ENCODE measurements at regions not wholly inside any gene's neighbourhood (a gene's known extent, or its start where the extent isn't known, plus 50 kb on each side); places are given as distances from the start of the nearest gene placed in this dataset.

DNA sequence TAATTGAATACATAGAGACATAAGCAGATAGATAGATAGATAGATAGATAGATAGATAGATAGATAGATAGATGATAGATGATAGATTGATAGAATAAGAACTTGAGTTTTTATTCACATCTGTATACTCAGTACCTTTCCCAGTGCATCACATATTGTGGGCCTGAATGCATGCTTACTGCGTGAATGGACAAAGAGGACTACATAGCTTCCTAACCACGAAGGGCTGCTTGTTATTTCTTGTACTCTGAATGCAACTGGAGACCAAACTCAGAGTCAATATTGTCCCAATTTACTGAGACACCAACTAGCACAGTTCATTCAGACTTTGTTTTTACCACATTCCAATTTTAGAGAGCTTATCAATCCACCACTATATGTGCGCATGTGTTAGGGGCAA lies 422.9 kb upstream of the GRM7 start:
- Histone ChIP-seq H3K27ac (ENCODE audit: insufficient read depth, low read depth, low read length) (no peak overlapping the region), H3K4me1 (ENCODE audit: control insufficient read depth, extremely low read depth, insufficient read depth, low read length) (no peaks in the 10 kb centered on the region), H3K9me3 (replicated peaks; ENCODE audit: control insufficient read depth, insufficient read depth, low read length) (no peaks in the 10 kb centered on the region), H3K4me2 (ENCODE audit: insufficient read depth, low read length) (no peak overlapping the region), H2AFZ (ENCODE audit: low read depth, low read length) (no peak overlapping the region), H4K20me1 (replicated peaks; ENCODE audit: control insufficient read depth, extremely low read depth, insufficient read depth, low read length) (no peaks in the 10 kb centered on the region), H3K9me1 (replicated peaks; ENCODE audit: control insufficient read depth, extremely low read depth, insufficient read depth, low read length) (no peaks in the 10 kb centered on the region), H3K27me3 (ENCODE audit: control insufficient read depth in 2 of 2, insufficient read depth in 2 of 2, low read length in 2 of 2) (no peaks in the 10 kb centered on the region), H3K9ac (replicated peaks; ENCODE audit: extremely low read depth, insufficient read depth, low read length) (no peak overlapping the region), H3K36me3 (ENCODE audit: control insufficient read depth in 2 of 2, extremely low read depth in 1 of 2, insufficient read depth in 2 of 2, low read length in 2 of 2) (no peaks in the 10 kb centered on the region), H3K4me3 (replicated peaks in 1 of 3; ENCODE audit: insufficient read depth in 1 of 3, low read depth in 1 of 3, low read length in 3 of 3) (no peak overlapping the region), H3K79me2 (ENCODE audit: control insufficient read depth, insufficient read depth, low read length) (no peaks in the 10 kb centered on the region)
- ChIA-PET CTCF (no interaction called here), POLR2A (no interaction called here)
- DNase-seq (ENCODE audit: low read depth, low spot score) (no peak), FAIRE-seq (no peak)
- BruUV-seq (replicated peaks), result no TSS peak
- TF ChIP-seq FOS (IDR thresholded peaks at IDR 0.05; ENCODE audit: borderline replicate concordance, insufficient read depth, low read length), result no peak
- no peak for TF ChIP-seq POLR2AphosphoS5 (IDR thresholded peaks at IDR 0.05; ENCODE audit: insufficient read depth, low read depth, low read length)
- intact Hi-C loops (cut with micrococcal nuclease), result no loop called here
- dilution Hi-C loops (cut with MboI; ENCODE audit: extremely low pct_ligation_motif_present, low sequenced_read_pairs), result no loop called here

GRCh38 chr3:6439226-6439625 lies 421.7 kb upstream of the GRM7 start:
- DNase-seq (ENCODE audit: low read depth, low spot score), result no peak
- TF ChIP-seq MYC (IDR thresholded peaks at IDR 0.05; ENCODE audit: low read depth, low read length) (no peak), FOS (IDR thresholded peaks at IDR 0.05; ENCODE audit: borderline replicate concordance, insufficient read depth, low read length) (no peak), POLR2A (IDR thresholded peaks at IDR 0.05; ENCODE audit: low read depth, low read length) (no peak), POLR2AphosphoS5 (IDR thresholded peaks at IDR 0.05; ENCODE audit: insufficient read depth, low read depth, low read length) (no peak), MAX (IDR thresholded peaks at IDR 0.05; ENCODE audit: insufficient read depth, insufficient read length) (no peak), CTCF (IDR thresholded peaks at IDR 0.05; ENCODE audit: extremely low read depth in 1 of 2, insufficient read depth in 1 of 2, low read depth in 1 of 2, low read length in 2 of 2) (no peak)
- intact Hi-C loops (cut with micrococcal nuclease), result no loop called here
- H3K27ac ChIP-seq (ENCODE audit: insufficient read depth, low read depth, low read length), result no peak overlapping the region
- no peaks in the 10 kb centered on the region for H3K4me1 ChIP-seq (ENCODE audit: control insufficient read depth, extremely low read depth, insufficient read depth, low read length)
- H2AFZ ChIP-seq (ENCODE audit: low read depth, low read length), result no peak overlapping the region
- no peaks in the 10 kb centered on the region for H3K27me3 ChIP-seq (ENCODE audit: control insufficient read depth in 2 of 2, insufficient read depth in 2 of 2, low read length in 2 of 2)
- H4K20me1 ChIP-seq (replicated peaks; ENCODE audit: control insufficient read depth, extremely low read depth, insufficient read depth, low read length), result no peaks in the 10 kb centered on the region
- H3K4me3 ChIP-seq (replicated peaks in 1 of 3; ENCODE audit: insufficient read depth in 1 of 3, low read depth in 1 of 3, low read length in 3 of 3), result no peak overlapping the region
- POLR2A ChIA-PET, result no interaction called here
- CTCF ChIA-PET, result no interaction called here
- no peaks in the 10 kb centered on the region for H3K9me3 ChIP-seq (replicated peaks; ENCODE audit: control insufficient read depth, insufficient read depth, low read length)
- no peak for FAIRE-seq
- no peaks in the 10 kb centered on the region for H3K36me3 ChIP-seq (ENCODE audit: control insufficient read depth in 2 of 2, extremely low read depth in 1 of 2, insufficient read depth in 2 of 2, low read length in 2 of 2)
- no peak overlapping the region for H3K9ac ChIP-seq (replicated peaks; ENCODE audit: extremely low read depth, insufficient read depth, low read length)
- H3K4me2 ChIP-seq (ENCODE audit: insufficient read depth, low read length), result no peak overlapping the region
- no peaks in the 10 kb centered on the region for H3K9me1 ChIP-seq (replicated peaks; ENCODE audit: control insufficient read depth, extremely low read depth, insufficient read depth, low read length)
- BruUV-seq (replicated peaks), result no TSS peak
- no peaks in the 10 kb centered on the region for H3K79me2 ChIP-seq (ENCODE audit: control insufficient read depth, insufficient read depth, low read length)
- dilution Hi-C loops (cut with MboI; ENCODE audit: extremely low pct_ligation_motif_present, low sequenced_read_pairs), result no loop called here

All from endothelial cell of umbilical vein (primary cell).